GM12878 (cell line): ENCODE measurements at regions not wholly inside any gene's neighbourhood (a gene's known extent, or its start where the extent isn't known, plus 50 kb on each side); places are given as distances from the start of the nearest gene placed in this dataset.
"Not testable (repeated sequence)": the region's sequence is repeated elsewhere in the genome, so short reads cannot be mapped to it uniquely, and the experiment has no call there.

Source experiments
- ATAC-seq: fragments of 200-7000 bp; cut with Tn5 transposase; 3 replicates; pipeline ENCODE4 v1.9.1; 2020; ENCODE audit warnings: mild to moderate bottlenecking, moderate library complexity
- BruUV-seq: library from RNA; stranded (reverse); fragments of 400-500 nt; replicated peaks from 2 replicates; lab custom pipeline; 2021; lab: Mats Ljungman, UMichigan
- CTCF ChIA-PET: fragments of 300-600 bp; sonication (Branson Sonifier 250); formaldehyde crosslinking; extraction: SDS; loops from one replicate; lab custom pipeline; 2021; ENCODE audit warnings: inconsistent platforms; lab: Yijun Ruan, JAX
- POLR2A ChIA-PET: fragments of 350-600 bp; formaldehyde crosslinking; extraction: SDS; loops from one replicate; lab custom pipeline; 2021; ENCODE audit warnings: inconsistent platforms; lab: Charles Lee
- RAD21 ChIA-PET: fragments of 300-600 bp; sonication (Branson Sonifier 250); formaldehyde crosslinking; loops from one replicate; lab custom pipeline; 2023; ENCODE audit warnings: antibody characterized with exemption; ENCODE audit not compliant: unreplicated experiment; lab: Charles Lee
- SMC1A ChIA-PET: fragments of 300-600 bp; sonication (Branson Sonifier 250); formaldehyde crosslinking; loops from one replicate; lab custom pipeline; 2023; ENCODE audit not compliant: unreplicated experiment, uncharacterized antibody; lab: Charles Lee
- DNase-seq: peaks from one replicate; pipeline ENCODE4 v3.0.0-alpha.2; 2011; ENCODE audit warnings: low read depth, low spot score
- FAIRE-seq: peaks from 3 replicates; lab custom pipeline; 2011; peaks lifted over from hg19 to GRCh38; lab: Jason Lieb, UNC
- H2AFZ ChIP-seq: 2 replicates; pipeline ENCODE4 v1.6.0; 2011; ENCODE audit warnings: low read depth, low read length, control low read depth; ENCODE audit not compliant: control insufficient read depth
- H3K27ac ChIP-seq: 2 replicates; pipeline ENCODE4 v1.5.1; 2011; ENCODE audit warnings: control low read depth; ENCODE audit not compliant: control insufficient read depth, insufficient read depth
- H3K27me3 ChIP-seq, 2 experiments: replicated peaks in 1 of 2; 2 replicates each; pipeline versions ENCODE4 v1.6.0 to v1.6.1; 2011; ENCODE audit warnings: low read length in 1 of 2; ENCODE audit not compliant: control insufficient read depth in 2 of 2, insufficient read depth in 2 of 2
- H3K36me3 ChIP-seq, 2 experiments: 2 replicates each; pipeline ENCODE4 v1.5.1; 2011; ENCODE audit warnings: low read length in 1 of 2; ENCODE audit not compliant: control insufficient read depth in 2 of 2, insufficient read depth in 2 of 2
- H3K4me1 ChIP-seq: 2 replicates; pipeline ENCODE4 v1.6.1; 2011; ENCODE audit warnings: mild to moderate bottlenecking, low read length, moderate library complexity, mixed read lengths; ENCODE audit not compliant: control insufficient read depth, insufficient read depth
- H3K4me2 ChIP-seq: 2 replicates; pipeline ENCODE4 v1.6.0; 2011; ENCODE audit warnings: control low read depth; ENCODE audit not compliant: control insufficient read depth, insufficient read depth
- H3K4me3 ChIP-seq: fragments of 200-600 bp; sonication (generic); 2 replicates; pipeline ENCODE4 v1.5.1; 2016
- H3K79me2 ChIP-seq: 2 replicates; pipeline ENCODE4 v1.6.0; 2011; ENCODE audit warnings: low read length; ENCODE audit not compliant: control insufficient read depth, insufficient read depth
- H3K9ac ChIP-seq: 2 replicates; pipeline ENCODE4 v1.8.0; 2011; ENCODE audit warnings: low read length, control low read depth, mixed read lengths; ENCODE audit not compliant: control insufficient read depth, insufficient read depth
- H3K9me3 ChIP-seq: replicated peaks from 3 replicates; pipeline ENCODE4 v1.5.1; 2011; ENCODE audit warnings: mild to moderate bottlenecking, low read length; ENCODE audit not compliant: control insufficient read depth, insufficient read depth
- H4K20me1 ChIP-seq: 2 replicates; pipeline ENCODE4 v1.6.0; 2011; ENCODE audit not compliant: control insufficient read depth, insufficient read depth
- BHLHE40 ChIP-seq, 2 experiments: fragments of 450-650 bp in 1 of 2; IDR thresholded peaks; 2 replicates each; pipeline ENCODE4 v1.6.1; 2011 to 2017; ENCODE audit warnings: low read depth in 2 of 2, borderline replicate concordance in 1 of 2, improper control_type of control experiment in 1 of 2, low read length in 1 of 2, mild to moderate bottlenecking in 1 of 2
- DPF2 ChIP-seq: fragments of 450-650 bp; IDR thresholded peaks from 2 replicates; pipeline ENCODE4 v1.6.1; 2017; ENCODE audit warnings: mild to moderate bottlenecking
- IKZF1 ChIP-seq: fragments of 450-650 bp; conservative IDR thresholded peaks from 2 replicates; pipeline ENCODE4 v1.6.1; 2017; ENCODE audit warnings: antibody characterized with exemption, mild to moderate bottlenecking
- MEF2B ChIP-seq: fragments of 450-650 bp; IDR thresholded peaks from 2 replicates; pipeline ENCODE4 v1.6.1; 2018; ENCODE audit warnings: mild to moderate bottlenecking, moderate library complexity; ENCODE audit not compliant: partially characterized antibody, poor library complexity, severe bottlenecking
- MTA2 ChIP-seq: fragments of 450-650 bp; IDR thresholded peaks from 2 replicates; pipeline ENCODE4 v1.6.1; 2016; ENCODE audit warnings: low read depth, mild to moderate bottlenecking, moderate library complexity
- NR2C2 ChIP-seq: IDR thresholded peaks from 2 replicates; pipeline ENCODE4 v1.6.1; 2011; ENCODE audit warnings: borderline replicate concordance, low read depth; ENCODE audit not compliant: control insufficient read depth, insufficient read length
- RAD21 ChIP-seq: IDR thresholded peaks from 2 replicates; pipeline ENCODE4 v1.6.1; 2011; ENCODE audit warnings: mild to moderate bottlenecking, low read depth, low read length, moderate library complexity; ENCODE audit not compliant: insufficient read depth
- RCOR1 ChIP-seq: conservative IDR thresholded peaks from 2 replicates; pipeline ENCODE4 v1.6.1; 2012; ENCODE audit warnings: low read depth, low read length, improper control_type of control experiment
- RFX5 ChIP-seq: IDR thresholded peaks from 2 replicates; pipeline ENCODE4 v1.6.1; 2011; ENCODE audit warnings: low read depth, low read length, improper control_type of control experiment
- WGBS: methylation state at CpG from one replicate; pipeline ENCODE4 v1.1.6; 2016; ENCODE audit warnings: low lambda C conversion rate; ENCODE audit not compliant: insufficient replicate concordance, insufficient coverage; ENCODE audit errors: missing lambda C conversion rate; 5-methylcytosine and 5-hydroxymethylcytosine counted together
- in situ Hi-C: fragments of 300-500 bp; cut with MboI; formaldehyde crosslinking; loops from 9 replicates; pipeline ENCODE4 v1.14.3; 2018; ENCODE audit warnings: mixed read lengths
- intact Hi-C: fragments of 100-400 bp; cut with micrococcal nuclease; formaldehyde crosslinking; loops from one replicate; pipeline ENCODE4 v1.14.2; 2022; ENCODE audit not compliant: unreplicated experiment
- TF ChIP-seq, protein P1 (sequence below), 3 experiments: IDR thresholded peaks in 2 of 3; conservative IDR thresholded peaks in 1 of 3; 2 replicates each; pipeline ENCODE4 v1.5.1; 2011; ENCODE audit warnings: low read depth in 3 of 3, low read length in 3 of 3, mild to moderate bottlenecking in 3 of 3, control low read depth in 2 of 3, moderate library complexity in 2 of 3, inconsistent platforms in 1 of 3, mixed read lengths in 1 of 3; ENCODE audit not compliant: control insufficient read depth in 2 of 3, insufficient read depth in 1 of 3; ENCODE audit errors: extremely low read depth in 1 of 3

DNA sequence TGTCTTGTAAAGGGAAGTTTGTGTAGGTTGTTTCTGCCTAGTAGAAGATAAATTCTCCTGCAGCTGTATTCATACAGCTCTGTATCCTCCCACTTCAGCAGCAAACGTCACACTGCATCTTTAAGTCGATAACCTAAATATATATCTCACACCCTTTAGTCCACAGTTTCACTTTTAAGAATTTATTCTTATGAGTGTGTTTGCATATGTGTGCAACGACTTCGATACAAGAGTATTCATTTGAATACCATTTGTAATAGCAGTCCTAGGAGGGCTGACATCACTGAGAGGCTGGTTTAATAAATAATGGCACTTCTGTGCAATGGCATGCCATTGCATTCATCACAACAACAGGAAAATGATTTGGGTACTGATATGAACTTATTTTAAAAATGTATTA, 63.8 kb upstream of the MSH6 start (continued):
- TF ChIP-seq BHLHE40 (IDR thresholded peaks at IDR 0.05; ENCODE audit: borderline replicate concordance in 1 of 2, low read depth in 2 of 2, low read length in 1 of 2) = peak in 1 of 2 experiments; percentile 10; a peak in 1 of 4 replicates
- TF ChIP-seq MTA2 = peak; percentile 39; the same call in 1 of the 2 replicates
- no peak for TF ChIP-seq RFX5
- TF ChIP-seq DPF2 = 0 out of 2 replicates have a peak, but pooled peaks have one; percentile 35
- no peak for TF ChIP-seq RCOR1
- TF ChIP-seq IKZF1 = peak; percentile 4; the same call in 1 of the 2 replicates
- no peak for TF ChIP-seq NR2C2
- TF ChIP-seq MEF2B = peak; percentile 49
- TF ChIP-seq, protein P1, sequence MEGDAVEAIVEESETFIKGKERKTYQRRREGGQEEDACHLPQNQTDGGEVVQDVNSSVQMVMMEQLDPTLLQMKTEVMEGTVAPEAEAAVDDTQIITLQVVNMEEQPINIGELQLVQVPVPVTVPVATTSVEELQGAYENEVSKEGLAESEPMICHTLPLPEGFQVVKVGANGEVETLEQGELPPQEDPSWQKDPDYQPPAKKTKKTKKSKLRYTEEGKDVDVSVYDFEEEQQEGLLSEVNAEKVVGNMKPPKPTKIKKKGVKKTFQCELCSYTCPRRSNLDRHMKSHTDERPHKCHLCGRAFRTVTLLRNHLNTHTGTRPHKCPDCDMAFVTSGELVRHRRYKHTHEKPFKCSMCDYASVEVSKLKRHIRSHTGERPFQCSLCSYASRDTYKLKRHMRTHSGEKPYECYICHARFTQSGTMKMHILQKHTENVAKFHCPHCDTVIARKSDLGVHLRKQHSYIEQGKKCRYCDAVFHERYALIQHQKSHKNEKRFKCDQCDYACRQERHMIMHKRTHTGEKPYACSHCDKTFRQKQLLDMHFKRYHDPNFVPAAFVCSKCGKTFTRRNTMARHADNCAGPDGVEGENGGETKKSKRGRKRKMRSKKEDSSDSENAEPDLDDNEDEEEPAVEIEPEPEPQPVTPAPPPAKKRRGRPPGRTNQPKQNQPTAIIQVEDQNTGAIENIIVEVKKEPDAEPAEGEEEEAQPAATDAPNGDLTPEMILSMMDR (IDR thresholded peaks at IDR 0.05 in 2 of 3, conservative IDR thresholded peaks at IDR 0.05 in 1 of 3; ENCODE audit: control insufficient read depth in 2 of 3, extremely low read depth in 1 of 3, insufficient read depth in 1 of 3, low read depth in 3 of 3, low read length in 3 of 3) = no peak

DNA sequence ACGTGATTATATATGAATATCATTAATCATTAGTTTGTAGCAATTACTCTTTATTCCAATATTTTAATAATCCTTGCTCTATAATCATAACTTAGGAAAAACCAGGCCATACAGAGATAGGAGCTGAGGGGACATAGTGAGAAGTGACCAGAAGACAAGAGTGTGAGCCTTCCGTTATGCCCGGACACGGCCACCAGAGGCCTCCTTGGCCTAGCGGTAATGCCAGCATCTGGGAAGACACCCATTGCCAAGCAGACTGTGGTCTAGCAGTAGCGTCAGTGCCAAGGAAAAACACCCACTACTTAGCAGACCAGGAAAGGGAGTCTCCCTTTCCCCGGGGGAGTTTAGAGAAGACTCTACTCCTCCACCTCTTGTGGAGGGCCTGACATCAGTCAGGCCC, 66.6 kb upstream of the MSH6 start:
- H3K4me1 ChIP-seq = peaks cover 30% of the 10 kb centered on the region
- intact Hi-C loops, H3K9me3 ChIP-seq, BruUV-seq, H3K9ac ChIP-seq, in situ Hi-C loops, RAD21 ChIA-PET, H3K4me2 ChIP-seq, H2AFZ ChIP-seq, H3K4me3 ChIP-seq, CTCF ChIA-PET, H3K36me3 ChIP-seq, POLR2A ChIA-PET, DNase-seq, H3K79me2 ChIP-seq: not testable (repeated sequence)
- 51% methylated on average over 7 of the region's 7 CpGs for WGBS
- SMC1A ChIA-PET = interaction anchor here (1.3 to 1.6 kb wide), 3 partner anchors 8 to 51 kb away, joined by 3 to 5 read pairs (median 4); no protein-coding TSS in a partner anchor
- TF ChIP-seq RAD21 = peak; percentile 23; the same call in 1 of the 2 replicates
- TF ChIP-seq, protein P1 (IDR thresholded peaks at IDR 0.05 in 2 of 3, conservative IDR thresholded peaks at IDR 0.05 in 1 of 3; ENCODE audit: control insufficient read depth in 2 of 3, extremely low read depth in 1 of 3, insufficient read depth in 1 of 3, low read depth in 3 of 3, low read length in 3 of 3) = 0 out of 6 replicates have a peak, but pooled peaks of 1 of the 3 experiments have one; percentile 2
- TF ChIP-seq, all 136 proteins: peak for 2; not testable (repeated sequence) for 134
- H3K27ac ChIP-seq, H3K27me3 ChIP-seq, FAIRE-seq, ATAC-seq, H4K20me1 ChIP-seq: not testable (repeated sequence)
